ENCODE measurements at regions not wholly inside any gene's neighbourhood (a gene's known extent, or its start where the extent isn't known, plus 50 kb on each side); places are given as distances from the start of the nearest gene placed in this dataset.

GRCh38 chr4:120525106-120525505 is 397.4 kb downstream of the PRDM5 start:
- TF ChIP-seq, protein P1, sequence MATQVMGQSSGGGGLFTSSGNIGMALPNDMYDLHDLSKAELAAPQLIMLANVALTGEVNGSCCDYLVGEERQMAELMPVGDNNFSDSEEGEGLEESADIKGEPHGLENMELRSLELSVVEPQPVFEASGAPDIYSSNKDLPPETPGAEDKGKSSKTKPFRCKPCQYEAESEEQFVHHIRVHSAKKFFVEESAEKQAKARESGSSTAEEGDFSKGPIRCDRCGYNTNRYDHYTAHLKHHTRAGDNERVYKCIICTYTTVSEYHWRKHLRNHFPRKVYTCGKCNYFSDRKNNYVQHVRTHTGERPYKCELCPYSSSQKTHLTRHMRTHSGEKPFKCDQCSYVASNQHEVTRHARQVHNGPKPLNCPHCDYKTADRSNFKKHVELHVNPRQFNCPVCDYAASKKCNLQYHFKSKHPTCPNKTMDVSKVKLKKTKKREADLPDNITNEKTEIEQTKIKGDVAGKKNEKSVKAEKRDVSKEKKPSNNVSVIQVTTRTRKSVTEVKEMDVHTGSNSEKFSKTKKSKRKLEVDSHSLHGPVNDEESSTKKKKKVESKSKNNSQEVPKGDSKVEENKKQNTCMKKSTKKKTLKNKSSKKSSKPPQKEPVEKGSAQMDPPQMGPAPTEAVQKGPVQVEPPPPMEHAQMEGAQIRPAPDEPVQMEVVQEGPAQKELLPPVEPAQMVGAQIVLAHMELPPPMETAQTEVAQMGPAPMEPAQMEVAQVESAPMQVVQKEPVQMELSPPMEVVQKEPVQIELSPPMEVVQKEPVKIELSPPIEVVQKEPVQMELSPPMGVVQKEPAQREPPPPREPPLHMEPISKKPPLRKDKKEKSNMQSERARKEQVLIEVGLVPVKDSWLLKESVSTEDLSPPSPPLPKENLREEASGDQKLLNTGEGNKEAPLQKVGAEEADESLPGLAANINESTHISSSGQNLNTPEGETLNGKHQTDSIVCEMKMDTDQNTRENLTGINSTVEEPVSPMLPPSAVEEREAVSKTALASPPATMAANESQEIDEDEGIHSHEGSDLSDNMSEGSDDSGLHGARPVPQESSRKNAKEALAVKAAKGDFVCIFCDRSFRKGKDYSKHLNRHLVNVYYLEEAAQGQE (IDR thresholded peaks at IDR 0.05), result no peak
- no peak for TF ChIP-seq EHMT2 (IDR thresholded peaks at IDR 0.05; ENCODE audit: low read depth)
- no peak for TF ChIP-seq FOSL2 (IDR thresholded peaks at IDR 0.05)
- TF ChIP-seq FOSL2 (CRISPR knock-in tag; IDR thresholded peaks at IDR 0.05), result no peak
- no peak for TF ChIP-seq RFX5 (IDR thresholded peaks at IDR 0.05)

Measured in A549 (cell line).